ENCODE measurements at regions not wholly inside any gene's neighbourhood (a gene's known extent, or its start where the extent isn't known, plus 50 kb on each side); places are given as distances from the start of the nearest gene placed in this dataset.

DNA sequence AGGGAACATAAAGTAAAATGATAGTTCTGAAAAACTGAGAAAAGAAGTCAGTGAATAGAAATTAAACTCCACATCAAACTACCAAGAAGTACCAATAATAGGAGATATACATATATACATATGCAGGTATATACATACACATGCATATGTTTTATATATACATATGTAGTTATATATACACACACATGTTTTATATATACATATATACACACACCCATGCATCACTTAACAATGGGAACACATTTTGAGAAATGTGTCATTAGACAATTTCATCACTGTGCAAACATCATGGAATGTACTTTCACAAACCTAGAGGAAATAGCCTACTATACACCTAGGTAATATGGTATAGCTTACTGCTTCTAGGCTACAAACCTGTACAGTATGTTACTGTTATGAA lies 626.8 kb upstream of the PCDH9 start (continued):
- TF ChIP-seq, protein P1, sequence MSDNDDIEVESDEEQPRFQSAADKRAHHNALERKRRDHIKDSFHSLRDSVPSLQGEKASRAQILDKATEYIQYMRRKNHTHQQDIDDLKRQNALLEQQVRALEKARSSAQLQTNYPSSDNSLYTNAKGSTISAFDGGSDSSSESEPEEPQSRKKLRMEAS (IDR thresholded peaks at IDR 0.05; ENCODE audit: low read depth) = no peak
- TF ChIP-seq TEAD4 (IDR thresholded peaks at IDR 0.05; ENCODE audit: borderline replicate concordance, insufficient read depth) (no peak), NRF1 (IDR thresholded peaks at IDR 0.05; ENCODE audit: low read depth, low read length) (no peak)

GRCh38 chr13:67855741-67856238 lies 625.7 kb upstream of the PCDH9 start:
- Histone ChIP-seq H2AFZ (ENCODE audit: low read depth) (no peak overlapping the region), H3K27ac (ENCODE audit: low read depth in 2 of 2, low read length in 1 of 2) (peak overlapping the region in 1 of 2 experiments; percentile 12; a peak in 1 of 4 replicates), H3K4me1 (ENCODE audit: control insufficient read depth in 1 of 2, insufficient read depth in 2 of 2, low read depth in 1 of 2, low read length in 1 of 2) (no peaks in the 10 kb centered on the region; a peak in 1 of 4 replicates), H4K20me1 (ENCODE audit: insufficient read depth) (no peaks in the 10 kb centered on the region), H3K9me2 (no peaks in the 10 kb centered on the region), H3K36me3 (replicated peaks in 1 of 2; ENCODE audit: control insufficient read depth in 1 of 2, insufficient read depth in 2 of 2, low read length in 1 of 2) (no peaks in the 10 kb centered on the region), H3K27me3 (ENCODE audit: insufficient read depth) (no peaks in the 10 kb centered on the region), H3K9ac (no peak overlapping the region), H3K79me2 (ENCODE audit: insufficient read depth) (no peaks in the 10 kb centered on the region), H3K9me3 (no peaks in the 10 kb centered on the region), H3F3A (replicated peaks; ENCODE audit: insufficient read depth) (no peaks in the 10 kb centered on the region), H3K4me3 (ENCODE audit: low read depth in 2 of 2, low read length in 1 of 2) (no peak overlapping the region), H3K4me2 (no peak overlapping the region)
- ChIA-PET CTCF (interaction anchor here (0.7 kb wide), 1 partner anchor 13 kb away, joined by 3 read pairs; no protein-coding TSS in a partner anchor), POLR2A (no interaction called here)
- TF ChIP-seq RAD21 (IDR thresholded peaks at IDR 0.05; ENCODE audit: low read length) = no peak
- no peak for TF ChIP-seq FOXJ3 (CRISPR knock-in tag; IDR thresholded peaks at IDR 0.05)
- TF ChIP-seq NFIC (IDR thresholded peaks at IDR 0.05; ENCODE audit: borderline replicate concordance) = no peak
- TF ChIP-seq, protein P1 (IDR thresholded peaks at IDR 0.05; ENCODE audit: low read depth) = no peak
- TF ChIP-seq ZBTB33 (IDR thresholded peaks at IDR 0.05; ENCODE audit: borderline replicate concordance, low read depth) = no peak
- no peak for TF ChIP-seq ELF1 (IDR thresholded peaks at IDR 0.05)
- TF ChIP-seq, protein P2, sequence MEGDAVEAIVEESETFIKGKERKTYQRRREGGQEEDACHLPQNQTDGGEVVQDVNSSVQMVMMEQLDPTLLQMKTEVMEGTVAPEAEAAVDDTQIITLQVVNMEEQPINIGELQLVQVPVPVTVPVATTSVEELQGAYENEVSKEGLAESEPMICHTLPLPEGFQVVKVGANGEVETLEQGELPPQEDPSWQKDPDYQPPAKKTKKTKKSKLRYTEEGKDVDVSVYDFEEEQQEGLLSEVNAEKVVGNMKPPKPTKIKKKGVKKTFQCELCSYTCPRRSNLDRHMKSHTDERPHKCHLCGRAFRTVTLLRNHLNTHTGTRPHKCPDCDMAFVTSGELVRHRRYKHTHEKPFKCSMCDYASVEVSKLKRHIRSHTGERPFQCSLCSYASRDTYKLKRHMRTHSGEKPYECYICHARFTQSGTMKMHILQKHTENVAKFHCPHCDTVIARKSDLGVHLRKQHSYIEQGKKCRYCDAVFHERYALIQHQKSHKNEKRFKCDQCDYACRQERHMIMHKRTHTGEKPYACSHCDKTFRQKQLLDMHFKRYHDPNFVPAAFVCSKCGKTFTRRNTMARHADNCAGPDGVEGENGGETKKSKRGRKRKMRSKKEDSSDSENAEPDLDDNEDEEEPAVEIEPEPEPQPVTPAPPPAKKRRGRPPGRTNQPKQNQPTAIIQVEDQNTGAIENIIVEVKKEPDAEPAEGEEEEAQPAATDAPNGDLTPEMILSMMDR (IDR thresholded peaks at IDR 0.05) = no peak
- no peak for TF ChIP-seq RCOR1 (IDR thresholded peaks at IDR 0.05; ENCODE audit: low read length)
- TF ChIP-seq SIN3A (IDR thresholded peaks at IDR 0.05; ENCODE audit: borderline replicate concordance, low read depth, low read length) = no peak
- TF ChIP-seq SMC3 (IDR thresholded peaks at IDR 0.05; ENCODE audit: low read depth, low read length) = no peak
- no peak for TF ChIP-seq TCF12 (IDR thresholded peaks at IDR 0.05)
- no peak for TF ChIP-seq GATA2 (CRISPR knock-in tag; IDR thresholded peaks at IDR 0.05)
- no peak for TF ChIP-seq TEAD4 (IDR thresholded peaks at IDR 0.05; ENCODE audit: borderline replicate concordance, insufficient read depth)
- no peak for TF ChIP-seq RFX5 (IDR thresholded peaks at IDR 0.05; ENCODE audit: low read length)
- TF ChIP-seq, protein P3, sequence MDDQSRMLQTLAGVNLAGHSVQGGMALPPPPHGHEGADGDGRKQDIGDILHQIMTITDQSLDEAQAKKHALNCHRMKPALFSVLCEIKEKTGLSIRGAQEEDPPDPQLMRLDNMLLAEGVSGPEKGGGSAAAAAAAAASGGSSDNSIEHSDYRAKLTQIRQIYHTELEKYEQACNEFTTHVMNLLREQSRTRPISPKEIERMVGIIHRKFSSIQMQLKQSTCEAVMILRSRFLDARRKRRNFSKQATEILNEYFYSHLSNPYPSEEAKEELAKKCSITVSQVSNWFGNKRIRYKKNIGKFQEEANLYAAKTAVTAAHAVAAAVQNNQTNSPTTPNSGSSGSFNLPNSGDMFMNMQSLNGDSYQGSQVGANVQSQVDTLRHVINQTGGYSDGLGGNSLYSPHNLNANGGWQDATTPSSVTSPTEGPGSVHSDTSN (IDR thresholded peaks at IDR 0.05) = no peak
- no peak for TF ChIP-seq USF2 (IDR thresholded peaks at IDR 0.05; ENCODE audit: borderline replicate concordance, low read depth, low read length)
- no peak for TF ChIP-seq TAF1 (IDR thresholded peaks at IDR 0.05; ENCODE audit: borderline replicate concordance, low read depth, low read length)
- TF ChIP-seq MEF2A (IDR thresholded peaks at IDR 0.05; ENCODE audit: borderline replicate concordance, low read depth) = no peak
- TF ChIP-seq EP300 (IDR thresholded peaks at IDR 0.05; ENCODE audit: borderline replicate concordance in 1 of 2, low read depth in 1 of 2, low read length in 1 of 2) = no peak
- 6% methylated on average over 4 of the region's 4 CpGs for WGBS (ENCODE audit: low lambda C conversion rate)
- DNase-seq = no peak

Measured in SK-N-SH (cell line).